Neural cell (in vitro differentiated cells): ENCODE measurements at regions not wholly inside any gene's neighbourhood (a gene's known extent, or its start where the extent isn't known, plus 50 kb on each side); places are given as distances from the start of the nearest gene placed in this dataset.

Experiments
- CTCF ChIP-seq: fragments of 450-650 bp; IDR thresholded peaks from 2 replicates; pipeline ENCODE4 v1.5.1; 2014; ENCODE audit warnings: antibody characterized with exemption, mild to moderate bottlenecking, moderate library complexity; ENCODE audit not compliant: poor library complexity, severe bottlenecking
- TAF1 ChIP-seq: IDR thresholded peaks from 2 replicates; pipeline ENCODE4 v1.6.1; 2012; ENCODE audit warnings: low read depth

GRCh38 chr9:7266911-7267595 lies 509.3 kb downstream of the KDM4C start:
- TF ChIP-seq CTCF (no peak), TAF1 (no peak)
